DMS 273 (cell line): ENCODE measurements at regions not wholly inside any gene's neighbourhood (a gene's known extent, or its start where the extent isn't known, plus 50 kb on each side); places are given as distances from the start of the nearest gene placed in this dataset.
"Not testable (repeated sequence)": the region's sequence is repeated elsewhere in the genome, so short reads cannot be mapped to it uniquely, and the experiment has no call there.

Source experiments
- DNase-seq: peaks from one replicate; lab custom pipeline; 2025; ENCODE audit not compliant: unreplicated experiment; lab: John Stamatoyannopoulos, UW

GRCh38 chr13:109702030-109702597 lies 84.3 kb downstream of the IRS2 start:
- DNase-seq: not testable (repeated sequence)

DNA sequence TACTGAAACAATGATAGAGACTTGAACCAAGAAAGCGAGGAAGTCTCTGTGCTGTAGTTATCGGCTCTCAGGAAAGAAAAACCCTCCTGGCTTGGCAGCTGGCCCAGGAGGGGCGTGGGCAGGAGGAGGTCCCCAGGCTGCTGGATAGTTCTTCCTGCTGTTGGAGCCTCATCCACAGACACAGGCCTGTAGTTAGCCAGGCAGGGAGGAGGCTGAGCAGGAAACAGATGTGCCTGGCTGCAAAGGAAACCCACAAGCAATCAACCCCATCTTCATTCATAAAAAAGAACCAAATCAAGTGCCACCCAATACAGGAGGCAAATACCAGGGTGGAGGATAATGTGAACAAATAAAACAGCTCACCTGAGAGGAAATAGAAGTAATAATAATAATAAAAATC lies 86.2 kb downstream of the IRS2 start:
- peak; percentile 88 for DNase-seq

DNA sequence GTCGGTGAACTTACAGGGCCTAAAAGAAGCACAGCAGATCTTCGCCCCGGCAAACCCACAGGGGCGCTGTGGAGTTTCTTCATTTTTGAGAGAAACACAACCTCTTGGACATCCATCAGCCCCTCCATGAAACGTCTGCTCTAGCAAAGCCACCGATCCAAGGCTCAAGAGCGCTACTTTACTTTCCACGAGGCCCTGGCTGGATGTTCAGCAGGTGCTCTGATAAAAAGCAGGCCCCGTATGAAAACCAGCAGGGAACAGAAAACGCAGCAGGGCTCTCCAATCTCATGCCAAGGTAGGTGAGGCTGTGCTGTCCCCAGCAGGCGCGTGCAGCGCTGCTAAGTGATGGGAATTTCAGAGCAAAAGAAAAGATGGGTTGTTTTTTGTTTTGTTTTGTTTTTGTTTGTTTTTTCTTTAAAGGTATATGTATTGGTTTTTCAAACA lies 86.7 kb downstream of the IRS2 start:
- peak; percentile 2 for DNase-seq

DNA sequence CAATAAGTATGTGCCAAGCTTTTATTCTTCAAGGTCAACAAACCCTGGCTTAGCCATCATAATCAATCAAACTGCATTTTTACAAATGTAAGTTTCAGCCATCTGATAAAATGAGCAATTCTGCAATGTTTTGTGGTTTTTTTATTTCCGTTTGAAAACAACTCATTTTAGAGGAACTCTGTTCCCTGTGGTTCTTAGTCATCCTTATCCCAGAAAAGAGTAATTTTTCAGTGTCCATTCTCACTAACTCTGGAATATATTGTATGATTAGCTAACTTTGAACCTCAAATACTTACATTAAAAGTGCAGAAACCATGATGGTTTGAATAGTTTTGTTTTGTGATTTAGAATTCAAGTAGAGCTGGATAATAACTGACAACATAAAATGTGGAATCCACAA lies 87.6 kb downstream of the IRS2 start:
- no peak for DNase-seq

DNA sequence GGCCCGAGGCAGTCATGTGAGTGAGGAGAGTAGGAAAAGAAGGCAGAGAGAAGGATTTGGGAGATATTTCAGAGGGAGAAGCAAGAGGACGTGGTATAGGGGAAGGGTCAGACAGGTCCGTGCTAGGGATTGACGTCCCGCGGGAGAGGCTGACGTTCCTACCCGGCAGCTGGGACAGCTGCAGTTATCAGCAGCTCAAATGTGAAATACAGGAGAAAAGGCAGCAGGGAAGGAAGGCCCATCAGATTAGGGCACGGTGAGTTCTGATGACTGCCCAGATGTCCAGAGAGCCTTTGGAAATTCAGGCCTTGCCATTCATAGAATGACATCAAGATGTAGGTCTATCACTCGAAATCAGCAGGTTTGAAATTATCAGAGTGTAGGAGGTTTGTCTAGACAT lies 88.4 kb downstream of the IRS2 start:
- no peak for DNase-seq

DNA sequence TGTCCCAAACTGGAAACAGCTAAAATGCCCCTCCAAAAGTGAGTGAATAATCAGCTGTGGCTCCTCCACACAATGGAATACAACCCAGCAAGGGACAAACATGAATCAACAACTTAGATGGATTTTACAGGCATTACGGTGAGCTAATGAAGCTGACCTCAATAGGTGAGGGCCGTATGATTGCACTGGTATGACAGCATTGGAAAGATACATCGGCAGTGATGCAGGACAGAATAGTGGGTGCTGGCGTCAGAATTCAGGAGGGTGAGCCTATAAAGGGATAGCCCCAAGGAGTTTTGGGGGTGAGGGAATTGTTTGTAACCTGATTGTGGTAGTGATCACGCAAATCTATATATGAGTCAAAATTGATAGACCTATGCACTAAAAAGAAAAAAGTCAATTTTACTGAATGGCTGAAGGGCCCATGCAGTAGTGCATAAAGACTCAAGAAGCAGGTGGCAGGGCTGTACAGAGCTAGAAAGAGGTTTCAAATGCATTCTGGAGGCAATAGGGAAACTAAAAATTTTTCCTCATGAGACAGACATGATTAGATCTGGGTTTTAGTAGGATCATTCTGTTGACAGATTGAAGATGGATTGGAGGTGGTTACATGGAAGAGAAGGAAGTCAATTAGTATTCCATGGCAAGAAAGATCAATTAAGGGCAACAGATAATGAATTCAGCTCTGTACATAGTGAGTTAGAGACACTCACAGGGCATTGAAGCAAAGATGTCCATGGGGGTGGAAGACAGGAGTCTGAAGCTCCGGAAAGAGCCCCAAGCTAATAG lies 90.8 kb downstream of the IRS2 start:
- no peak for DNase-seq

DNA sequence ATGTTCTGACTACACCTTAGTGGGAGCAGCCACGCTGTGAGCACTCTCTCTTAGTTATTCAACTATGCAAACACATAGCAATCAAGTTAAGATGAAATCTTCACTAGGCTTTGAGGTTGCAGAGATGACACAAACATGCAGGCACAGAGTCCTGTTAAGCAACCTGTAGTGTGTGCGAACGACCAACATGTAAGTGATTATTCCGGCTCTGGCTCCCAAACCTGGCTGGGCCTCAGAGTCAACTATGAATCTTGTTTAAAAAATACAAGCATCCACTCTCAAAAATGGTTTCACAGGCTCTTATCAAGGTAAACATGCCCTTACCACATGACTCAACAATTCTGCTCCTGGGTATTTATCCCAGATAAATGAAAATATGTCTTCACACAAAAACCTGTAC lies 91.4 kb downstream of the IRS2 start:
- DNase-seq: no peak

GRCh38 chr13:109693213-109693612 lies 93.2 kb downstream of the IRS2 start:
- no peak for DNase-seq

DNA sequence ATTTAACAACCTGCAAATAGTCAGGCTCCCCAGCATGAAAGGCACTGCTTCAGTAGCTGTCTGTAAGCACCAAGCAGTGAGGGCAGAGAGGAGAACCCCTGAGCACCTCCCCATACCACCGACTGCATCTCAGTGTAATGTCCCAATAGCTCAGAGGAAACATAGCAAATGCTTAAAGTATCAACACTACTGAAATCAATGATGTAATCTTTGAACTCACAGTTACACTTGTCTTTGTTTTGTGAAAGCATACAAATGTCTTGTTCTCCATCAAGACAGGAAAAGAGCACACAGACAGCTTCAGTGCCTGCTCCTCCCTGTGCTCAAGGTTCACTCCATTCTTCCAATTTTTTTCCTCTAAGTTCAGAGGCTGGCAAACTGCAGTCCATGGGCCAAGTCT lies 94.7 kb downstream of the IRS2 start:
- DNase-seq: no peak

DNA sequence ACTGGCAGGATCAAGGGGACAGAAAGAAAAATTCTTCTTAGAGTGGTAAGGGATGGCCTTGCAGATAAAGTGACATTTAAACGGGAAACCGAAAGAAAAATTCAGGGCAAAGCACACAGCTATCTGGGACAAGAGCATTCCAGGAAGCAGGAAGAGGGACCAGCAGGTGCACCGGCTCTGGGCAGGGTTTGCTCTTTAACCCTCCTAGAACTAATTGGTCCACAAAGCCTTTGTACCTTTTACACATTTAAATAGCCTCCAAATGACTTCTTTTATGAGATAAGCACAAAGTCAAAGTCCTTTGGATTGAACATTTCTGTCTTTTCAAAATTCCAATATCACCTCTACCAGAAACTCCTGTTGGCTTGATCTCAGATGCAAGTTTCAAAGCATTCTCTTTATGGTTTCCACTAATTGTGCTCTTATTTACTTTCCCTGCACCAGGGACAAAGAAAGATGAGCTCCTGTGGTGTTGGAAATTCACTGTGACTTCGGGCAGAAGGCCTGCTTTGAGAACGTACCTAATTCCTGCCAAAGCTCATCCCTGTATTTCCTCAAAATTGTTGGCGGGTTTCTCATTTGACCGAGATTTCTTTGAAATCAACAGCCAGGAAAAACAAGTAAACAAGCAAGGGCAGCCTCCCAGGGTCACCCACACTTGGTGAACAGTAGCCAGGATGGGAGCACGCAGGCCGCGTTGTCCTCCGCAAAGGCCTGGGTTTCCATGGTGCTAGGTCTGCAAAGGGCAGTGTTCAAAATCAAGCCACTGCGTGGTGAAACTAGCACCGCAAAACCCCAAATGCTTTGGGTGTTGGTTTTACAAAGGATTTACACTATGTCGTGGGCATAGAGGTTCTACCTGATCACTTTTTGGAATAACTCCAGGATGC lies 98.6 kb downstream of the IRS2 start:
- no peak for DNase-seq

DNA sequence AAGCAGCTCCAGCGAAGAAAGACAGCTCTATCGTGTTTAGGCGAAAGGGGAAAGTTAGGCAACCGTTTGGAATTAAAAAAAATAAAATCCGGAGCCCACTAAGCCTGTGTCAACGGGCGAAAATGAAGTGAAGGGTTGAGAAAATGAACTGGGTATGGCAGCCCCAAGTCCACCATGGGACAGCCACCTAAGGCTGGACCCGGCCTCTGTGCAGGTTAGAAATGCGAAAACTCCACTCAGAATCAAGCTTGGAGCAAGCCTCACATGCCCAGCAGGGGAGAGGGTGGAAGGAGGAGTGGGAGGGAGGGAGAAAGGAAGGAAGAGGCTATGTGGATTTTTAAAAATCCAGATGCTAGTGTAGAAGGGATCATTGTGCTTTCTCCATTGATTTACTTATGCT lies 101.2 kb downstream of the IRS2 start:
- no peak for DNase-seq

- peak; percentile 50 for DNase-seq
These were observed 101.6 kb downstream of the IRS2 start for GRCh38 chr13:109684824-109685202.

GRCh38 chr13:109684084-109684823 lies 102.1 kb downstream of the IRS2 start:
- no peak for DNase-seq

DNA sequence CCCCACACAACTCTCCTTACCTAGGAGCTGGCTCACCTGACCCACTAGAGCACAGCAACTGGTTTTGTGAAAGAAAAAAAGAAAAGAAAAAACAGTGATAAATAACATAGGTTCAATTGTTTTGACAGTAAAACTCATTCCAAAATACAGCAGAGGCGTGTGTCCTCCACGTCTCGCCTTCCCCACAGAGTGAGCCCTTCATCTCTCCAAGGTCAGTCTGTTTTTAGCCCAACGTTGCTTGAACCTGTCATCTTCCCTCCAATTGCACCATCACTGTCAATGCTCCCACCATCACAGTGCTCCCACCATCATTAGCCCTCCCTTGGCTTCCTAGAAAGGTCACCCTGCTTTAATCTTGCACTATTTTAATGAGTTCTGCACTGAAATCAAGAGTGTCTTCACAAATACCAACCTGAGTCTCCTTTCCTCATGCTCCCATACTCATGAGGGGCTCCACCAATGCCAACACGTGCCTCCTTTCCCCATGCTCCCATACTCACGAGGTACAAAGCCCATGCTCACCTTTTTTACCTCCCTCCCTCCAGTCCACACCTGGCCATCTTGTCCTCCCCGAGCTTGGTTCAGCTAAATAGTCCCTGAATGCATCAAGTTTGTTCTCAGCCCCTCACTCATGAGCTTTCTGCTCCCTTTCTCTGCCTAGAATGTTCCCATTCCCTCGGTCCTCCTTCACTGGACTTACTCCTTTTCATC lies 103.7 kb downstream of the IRS2 start:
- no peak for DNase-seq

- DNase-seq: no peak
These were observed 105.5 kb downstream of the IRS2 start for GRCh38 chr13:109680930-109681329.

DNA sequence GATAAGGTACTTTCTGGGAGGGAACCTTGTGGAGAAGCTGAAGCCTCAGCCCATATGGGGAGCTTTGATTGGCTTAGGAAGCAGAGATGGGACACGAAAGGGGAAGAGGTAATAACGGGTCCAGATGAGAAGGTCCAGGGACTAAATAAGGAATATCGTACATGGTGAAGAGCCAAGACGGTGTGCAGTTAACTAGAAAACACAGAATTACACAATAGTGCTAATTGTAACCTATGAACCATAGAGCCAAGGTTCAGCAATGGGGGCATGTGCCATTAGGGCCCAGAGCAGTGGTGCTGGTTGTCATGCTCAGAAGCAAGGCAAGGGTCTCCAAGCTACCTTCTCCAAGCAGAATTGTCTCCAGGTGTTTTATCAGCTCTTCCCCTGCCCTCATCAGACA lies 106.1 kb downstream of the IRS2 start:
- DNase-seq: no peak

DNA sequence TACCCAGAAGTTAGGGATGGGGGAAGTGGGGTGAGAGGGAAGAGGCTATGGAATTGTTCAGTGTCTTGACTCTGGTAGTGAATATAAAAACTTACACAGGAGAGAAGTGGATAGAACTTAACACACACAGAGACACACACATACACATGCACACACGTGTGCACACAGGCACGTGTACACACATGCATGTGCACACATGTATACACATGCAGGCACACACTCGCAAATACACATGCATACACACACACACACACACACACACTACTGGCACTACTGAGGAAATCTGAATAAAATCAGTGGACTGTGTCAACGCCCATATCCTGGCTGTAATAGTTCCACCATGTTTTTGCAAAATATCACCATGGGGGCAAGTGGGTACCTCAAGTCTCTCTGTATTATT lies 107.9 kb downstream of the IRS2 start:
- no peak for DNase-seq

- no peak for DNase-seq
These were observed 109.2 kb downstream of the IRS2 start for GRCh38 chr13:109677206-109677605.

GRCh38 chr13:109673477-109673876 lies 112.9 kb downstream of the IRS2 start:
- DNase-seq: no peak

DNA sequence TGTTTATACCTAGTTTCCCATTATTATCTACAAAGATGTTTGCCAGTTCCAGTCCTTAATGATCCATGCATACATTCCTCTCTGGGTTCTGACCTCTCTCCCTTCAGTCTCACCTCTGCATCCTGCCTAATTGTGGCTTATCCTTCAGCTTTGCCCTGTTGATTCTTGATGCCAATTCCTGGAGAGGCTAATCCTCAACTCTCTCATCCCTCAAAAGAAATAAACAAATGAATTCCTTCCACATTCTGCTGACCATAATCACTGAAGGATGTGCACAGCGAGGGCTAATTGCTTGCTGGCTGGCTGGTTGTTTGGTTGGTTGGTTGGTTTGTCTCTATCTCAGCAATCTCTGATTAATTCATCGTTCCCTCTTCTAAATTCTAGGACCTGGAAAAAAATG lies 113.8 kb downstream of the IRS2 start:
- DNase-seq: no peak

DNA sequence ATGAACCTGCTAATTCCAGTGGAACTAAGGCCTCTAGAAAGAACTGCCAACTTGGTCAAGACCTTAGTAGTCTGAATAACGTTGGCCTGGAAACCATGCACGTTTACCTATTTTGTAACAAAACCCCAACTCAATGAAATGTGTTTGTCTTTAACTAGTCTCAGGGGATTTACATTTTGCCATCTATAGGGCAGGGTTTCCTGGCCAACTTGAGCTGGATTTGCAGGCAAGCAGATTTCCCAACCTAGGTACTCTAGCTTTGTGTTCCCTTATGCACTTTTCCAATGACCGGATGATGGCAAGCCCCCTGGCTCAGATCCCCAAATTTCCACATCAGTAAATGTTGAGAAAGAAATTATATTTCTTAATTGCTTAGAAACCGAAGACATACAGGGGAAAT lies 114.5 kb downstream of the IRS2 start:
- DNase-seq: no peak
